ENCODE measurements at regions not wholly inside any gene's neighbourhood (a gene's known extent, or its start where the extent isn't known, plus 50 kb on each side); places are given as distances from the start of the nearest gene placed in this dataset.

DNA sequence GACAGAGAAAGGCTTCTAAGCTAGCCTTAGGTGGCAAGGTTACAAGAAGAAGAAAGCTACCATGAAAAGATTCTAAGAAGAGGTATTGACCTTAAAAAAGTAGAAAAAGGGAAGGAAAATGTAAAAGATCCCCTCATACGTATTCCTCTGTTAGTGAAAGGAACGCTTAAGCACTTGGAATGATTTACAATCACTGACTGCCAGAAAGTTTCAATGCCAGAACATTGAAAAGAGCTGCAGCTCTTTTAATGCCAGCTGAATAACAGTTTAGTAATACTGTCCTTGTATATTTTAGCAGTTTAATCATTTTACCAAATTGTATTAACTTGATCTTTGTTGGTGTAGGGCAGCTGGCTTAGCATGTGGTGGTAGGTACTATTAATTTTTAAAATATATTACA lies 650.7 kb downstream of the FAM181B start:
- no peak for ATAC-seq (ENCODE audit: low FRiP score in 2 of 2)
- DNase-seq = no peak
- no peaks in the 10 kb centered on the region for H3K9me3 ChIP-seq
- 34 to 38% methylated on average over 2 of the region's 2 CpGs for WGBS, 2 donors
- H3K4me3 ChIP-seq = no peak overlapping the region
- H3K27ac ChIP-seq = no peak overlapping the region
- H3K27me3 ChIP-seq = no peaks in the 10 kb centered on the region
- no peaks in the 10 kb centered on the region for H3K4me1 ChIP-seq
- H3K36me3 ChIP-seq = no peaks in the 10 kb centered on the region
- TF ChIP-seq POLR2AphosphoS5 (IDR thresholded peaks at IDR 0.05) = no peak
- TF ChIP-seq, protein P1, sequence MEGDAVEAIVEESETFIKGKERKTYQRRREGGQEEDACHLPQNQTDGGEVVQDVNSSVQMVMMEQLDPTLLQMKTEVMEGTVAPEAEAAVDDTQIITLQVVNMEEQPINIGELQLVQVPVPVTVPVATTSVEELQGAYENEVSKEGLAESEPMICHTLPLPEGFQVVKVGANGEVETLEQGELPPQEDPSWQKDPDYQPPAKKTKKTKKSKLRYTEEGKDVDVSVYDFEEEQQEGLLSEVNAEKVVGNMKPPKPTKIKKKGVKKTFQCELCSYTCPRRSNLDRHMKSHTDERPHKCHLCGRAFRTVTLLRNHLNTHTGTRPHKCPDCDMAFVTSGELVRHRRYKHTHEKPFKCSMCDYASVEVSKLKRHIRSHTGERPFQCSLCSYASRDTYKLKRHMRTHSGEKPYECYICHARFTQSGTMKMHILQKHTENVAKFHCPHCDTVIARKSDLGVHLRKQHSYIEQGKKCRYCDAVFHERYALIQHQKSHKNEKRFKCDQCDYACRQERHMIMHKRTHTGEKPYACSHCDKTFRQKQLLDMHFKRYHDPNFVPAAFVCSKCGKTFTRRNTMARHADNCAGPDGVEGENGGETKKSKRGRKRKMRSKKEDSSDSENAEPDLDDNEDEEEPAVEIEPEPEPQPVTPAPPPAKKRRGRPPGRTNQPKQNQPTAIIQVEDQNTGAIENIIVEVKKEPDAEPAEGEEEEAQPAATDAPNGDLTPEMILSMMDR (IDR thresholded peaks at IDR 0.05) = no peak
- TF ChIP-seq POLR2A (IDR thresholded peaks at IDR 0.05) = no peak
- no peak for TF ChIP-seq EP300 (IDR thresholded peaks at IDR 0.05)

DNA sequence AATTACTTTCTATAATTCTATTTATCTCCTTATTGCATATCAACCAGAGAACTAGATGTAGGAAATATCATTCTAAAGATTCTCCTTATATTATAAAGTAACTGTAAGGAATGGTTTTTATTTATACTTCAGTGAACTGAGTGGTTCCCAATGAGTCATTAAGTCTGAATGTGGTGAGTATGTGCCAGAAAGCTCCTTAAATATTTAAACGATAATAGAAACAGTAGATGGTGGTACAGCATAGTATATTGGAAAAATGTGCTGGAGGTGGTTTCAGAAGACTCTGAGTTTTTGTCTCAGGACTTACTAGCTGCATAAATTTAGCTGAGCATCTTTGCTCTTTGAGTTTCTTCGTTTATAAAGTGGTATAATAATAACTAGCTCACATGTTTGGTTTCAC lies 653.5 kb downstream of the FAM181B start:
- Histone ChIP-seq H3K27me3 (no peaks in the 10 kb centered on the region), H3K36me3 (no peaks in the 10 kb centered on the region), H3K9me3 (no peaks in the 10 kb centered on the region), H3K27ac (no peak overlapping the region), H3K4me1 (no peaks in the 10 kb centered on the region), H3K4me3 (no peak overlapping the region)
- TF ChIP-seq POLR2A (IDR thresholded peaks at IDR 0.05) (no peak), EP300 (IDR thresholded peaks at IDR 0.05) (no peak), POLR2AphosphoS5 (IDR thresholded peaks at IDR 0.05) (no peak)
- TF ChIP-seq, protein P1 (IDR thresholded peaks at IDR 0.05) = no peak
- ATAC-seq (ENCODE audit: low FRiP score in 2 of 2) = no peak
- no peak for DNase-seq
- WGBS, 2 donors = 67 to 74% methylated on average over 2 of the region's 2 CpGs

DNA sequence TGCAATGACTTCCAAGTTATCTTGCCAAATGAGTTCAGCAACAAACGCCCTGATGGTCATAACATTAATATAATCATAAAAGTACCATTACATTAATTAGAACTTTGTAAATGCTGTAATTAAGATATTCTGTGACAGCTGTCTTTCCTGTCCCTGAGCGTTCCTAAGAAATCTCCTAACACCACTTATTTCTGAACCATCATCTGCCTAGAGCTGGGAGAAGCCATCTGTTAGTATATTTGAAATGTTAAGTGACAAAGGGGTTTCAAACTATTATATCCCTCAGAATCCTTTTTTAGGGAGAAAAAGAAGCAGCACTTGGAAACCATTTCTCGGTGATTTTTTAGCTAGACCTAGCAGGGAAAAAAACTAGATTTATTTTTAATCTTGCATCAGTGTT lies 657.5 kb downstream of the FAM181B start:
- WGBS, 2 donors = 70 to 73% methylated on average over 3 of the region's 3 CpGs
- H3K4me3 ChIP-seq = no peak overlapping the region
- no peak for TF ChIP-seq POLR2A (IDR thresholded peaks at IDR 0.05)

DNA sequence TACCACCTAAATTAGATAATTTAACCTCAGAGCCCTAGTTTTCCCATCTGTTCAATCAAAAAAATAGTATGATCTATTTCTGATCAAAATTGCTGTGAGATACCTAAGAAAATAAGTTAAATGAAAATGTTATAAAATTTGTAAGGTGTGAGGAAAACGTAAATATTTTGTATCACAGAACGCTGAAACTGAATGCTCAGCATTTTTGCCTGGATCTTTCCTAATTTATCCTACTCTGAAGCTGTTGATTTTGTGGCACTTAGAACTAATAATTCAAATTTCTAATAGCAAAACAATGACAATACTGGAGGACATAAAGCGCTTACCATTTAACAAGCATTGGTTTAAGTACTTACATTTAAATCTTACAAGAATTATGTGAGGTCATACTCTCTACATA lies 674.2 kb downstream of the FAM181B start:
- Histone ChIP-seq H3K27me3 (no peaks in the 10 kb centered on the region), H3K36me3 (no peaks in the 10 kb centered on the region), H3K27ac (no peak overlapping the region), H3K4me1 (no peaks in the 10 kb centered on the region), H3K4me3 (no peak overlapping the region), H3K9me3 (no peaks in the 10 kb centered on the region)
- no peak for ATAC-seq (ENCODE audit: low FRiP score in 2 of 2)
- TF ChIP-seq EP300 (IDR thresholded peaks at IDR 0.05) (no peak), POLR2AphosphoS5 (IDR thresholded peaks at IDR 0.05) (no peak), POLR2A (IDR thresholded peaks at IDR 0.05) (no peak)
- TF ChIP-seq, protein P1 (IDR thresholded peaks at IDR 0.05) = no peak
- 83 to 90% methylated on average over 3 of the region's 3 CpGs for WGBS, 2 donors
- DNase-seq = no peak

More for the DNA sequence above, 657.5 kb downstream of the FAM181B start:
- H3K36me3 ChIP-seq = no peaks in the 10 kb centered on the region
- no peak for ATAC-seq (ENCODE audit: low FRiP score in 2 of 2)
- no peaks in the 10 kb centered on the region for H3K27me3 ChIP-seq
- H3K27ac ChIP-seq = no peak overlapping the region
- no peak for DNase-seq
- H3K9me3 ChIP-seq = no peaks in the 10 kb centered on the region
- no peaks in the 10 kb centered on the region for H3K4me1 ChIP-seq

DNA sequence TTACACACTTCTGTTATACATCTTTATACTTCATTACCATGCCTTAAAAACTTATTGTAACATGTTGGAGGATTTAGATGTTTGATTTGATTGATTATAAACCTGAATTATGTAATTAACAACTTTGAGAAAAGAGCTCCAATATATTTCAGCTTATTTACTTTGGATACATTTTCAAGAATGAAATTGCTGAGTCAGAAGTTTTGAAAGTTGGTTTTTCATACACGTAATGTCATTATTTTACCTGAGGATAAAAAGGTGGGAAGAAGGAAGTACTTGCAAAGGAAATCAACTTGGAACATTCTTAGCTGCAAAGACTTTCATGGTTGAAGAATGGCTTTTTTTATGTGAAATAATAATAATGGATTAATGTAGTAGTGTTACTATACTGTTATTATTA lies 677.2 kb downstream of the FAM181B start:
- Histone ChIP-seq H3K9me3 (no peaks in the 10 kb centered on the region), H3K4me1 (no peaks in the 10 kb centered on the region), H3K27ac (no peak overlapping the region), H3K36me3 (no peaks in the 10 kb centered on the region), H3K4me3 (no peak overlapping the region), H3K27me3 (no peaks in the 10 kb centered on the region)
- 54 to 62% methylated on average over 1 of the region's 1 CpG for WGBS, 2 donors
- TF ChIP-seq, protein P1 (IDR thresholded peaks at IDR 0.05) = no peak
- TF ChIP-seq EP300 (IDR thresholded peaks at IDR 0.05) (no peak), POLR2AphosphoS5 (IDR thresholded peaks at IDR 0.05) (no peak), POLR2A (IDR thresholded peaks at IDR 0.05) (no peak)
- no peak for ATAC-seq (ENCODE audit: low FRiP score in 2 of 2)
- no peak for DNase-seq
